Ishikawa (cell line): ENCODE measurements at regions not wholly inside any gene's neighbourhood (a gene's known extent, or its start where the extent isn't known, plus 50 kb on each side); places are given as distances from the start of the nearest gene placed in this dataset.

Experiments used
- CEBPB ChIP-seq: IDR thresholded peaks from 2 replicates; pipeline ENCODE4 v1.6.1; 2012
- CREB1 ChIP-seq: IDR thresholded peaks from 2 replicates; pipeline ENCODE4 v1.6.1; 2012; ENCODE audit warnings: low read depth
- EGR1 ChIP-seq: IDR thresholded peaks from 2 replicates; pipeline ENCODE4 v1.6.1; 2012
- EP300 ChIP-seq: IDR thresholded peaks from 2 replicates; pipeline ENCODE4 v1.6.1; 2012; ENCODE audit warnings: borderline replicate concordance
- FOXM1 ChIP-seq: IDR thresholded peaks from 2 replicates; pipeline ENCODE4 v1.6.1; 2012; ENCODE audit warnings: low read depth, borderline replicate concordance
- MAX ChIP-seq: IDR thresholded peaks from 2 replicates; pipeline ENCODE4 v1.6.1; 2012
- NFIC ChIP-seq: IDR thresholded peaks from 2 replicates; pipeline ENCODE4 v1.6.1; 2012
- RAD21 ChIP-seq: IDR thresholded peaks from 2 replicates; pipeline ENCODE4 v1.6.1; 2012; ENCODE audit warnings: low read depth
- REST ChIP-seq: IDR thresholded peaks from 2 replicates; pipeline ENCODE4 v1.6.1; 2012; ENCODE audit warnings: low read depth, mild to moderate bottlenecking
- TAF1 ChIP-seq: IDR thresholded peaks from 2 replicates; pipeline ENCODE4 v1.6.1; 2012; ENCODE audit warnings: low read depth, mild to moderate bottlenecking
- TCF12 ChIP-seq: IDR thresholded peaks from 2 replicates; pipeline ENCODE4 v1.6.1; 2012; ENCODE audit warnings: low read depth
- TEAD4 ChIP-seq: IDR thresholded peaks from 2 replicates; pipeline ENCODE4 v1.6.1; 2012
- USF1 ChIP-seq: IDR thresholded peaks from 2 replicates; pipeline ENCODE4 v1.6.1; 2012
- YY1 ChIP-seq: IDR thresholded peaks from 2 replicates; pipeline ENCODE4 v1.6.1; 2012; ENCODE audit warnings: low read depth
- ZBTB7A ChIP-seq: IDR thresholded peaks from 2 replicates; pipeline ENCODE4 v1.6.1; 2012; ENCODE audit warnings: low read depth

- TF ChIP-seq RAD21 (no peak), USF1 (no peak), YY1 (no peak), NFIC (no peak), MAX (no peak), TCF12 (no peak), TAF1 (no peak), REST (no peak), CREB1 (no peak), ZBTB7A (no peak), EP300 (no peak), FOXM1 (no peak), EGR1 (no peak), TEAD4 (no peak), CEBPB (no peak)
These were observed 50.4 kb upstream of the CXADR start for GRCh38 chr21:17462276-17462981.
